H1 (cell line): ENCODE measurements at regions not wholly inside any gene's neighbourhood (a gene's known extent, or its start where the extent isn't known, plus 50 kb on each side); places are given as distances from the start of the nearest gene placed in this dataset.

Source experiments
- CTCF ChIA-PET: fragments of 300-600 bp; sonication (Branson Sonifier 250); formaldehyde crosslinking; loops from one replicate; lab custom pipeline; 2021; ENCODE audit not compliant: partially characterized antibody; lab: Charles Lee
- POLR2A ChIA-PET: fragments of 300-600 bp; sonication (Branson Sonifier 250); formaldehyde crosslinking; loops from one replicate; lab custom pipeline; 2021; ENCODE audit warnings: inconsistent platforms; ENCODE audit not compliant: partially characterized antibody; lab: Charles Lee
- DNase-seq, 2 experiments: peaks; one replicate each; pipeline versions ENCODE4 v3.0.0 to v3.0.0-alpha.2; 2010 to 2022; ENCODE audit warnings: low spot score in 2 of 2, low read depth in 1 of 2, mixed read lengths in 1 of 2
- FAIRE-seq: peaks from 2 replicates; lab custom pipeline; 2011; peaks lifted over from hg19 to GRCh38; lab: Jason Lieb, UNC
- H2AFZ ChIP-seq: 2 replicates; pipeline ENCODE4 v1.8.1; 2012; ENCODE audit warnings: low read length, inconsistent platforms
- H2AK5ac ChIP-seq: 2 replicates; pipeline ENCODE4 v1.6.1; 2013; ENCODE audit warnings: low read depth, low read length
- H2BK120ac ChIP-seq: replicated peaks from 2 replicates; pipeline ENCODE3; 2013; ENCODE audit warnings: low read depth, low read length, inconsistent platforms
- H2BK12ac ChIP-seq: 2 replicates; pipeline ENCODE4 v1.6.1; 2013; ENCODE audit warnings: low read depth, low read length
- H2BK15ac ChIP-seq: 2 replicates; pipeline ENCODE4 v1.6.1; 2013; ENCODE audit warnings: low read length
- H2BK20ac ChIP-seq: 2 replicates; pipeline ENCODE4 v1.6.1; 2013; ENCODE audit warnings: low read length
- H2BK5ac ChIP-seq: 2 replicates; pipeline ENCODE4 v1.6.1; 2013; ENCODE audit warnings: low read depth, low read length
- H3K14ac ChIP-seq: 2 replicates; pipeline ENCODE4 v1.6.1; 2013; ENCODE audit warnings: inconsistent platforms; ENCODE audit not compliant: insufficient read length
- H3K18ac ChIP-seq: 2 replicates; pipeline ENCODE4 v1.6.1; 2013; ENCODE audit warnings: low read length; ENCODE audit errors: extremely low read depth
- H3K23ac ChIP-seq: 2 replicates; pipeline ENCODE4 v1.6.1; 2013; ENCODE audit warnings: inconsistent platforms; ENCODE audit not compliant: insufficient read length
- H3K23me2 ChIP-seq: 2 replicates; pipeline ENCODE4 v1.6.1; 2013; ENCODE audit warnings: low read depth, low read length
- H3K27ac ChIP-seq: 2 replicates; pipeline ENCODE4 v1.6.1; 2011; ENCODE audit warnings: low read depth, low read length, inconsistent platforms
- H3K27me3 ChIP-seq, 4 experiments: replicated peaks in 1 of 4; 1 replicate in 1 of 4; 2 replicates in 3 of 4; pipeline versions ENCODE4 v1.6.1 to v1.8.1; 2011 to 2013; ENCODE audit warnings: low read length in 3 of 4, mild to moderate bottlenecking in 3 of 4, inconsistent platforms in 2 of 4, mixed read lengths in 2 of 4, moderate library complexity in 1 of 4; ENCODE audit not compliant: control insufficient read depth in 3 of 4, insufficient read depth in 3 of 4; ENCODE audit errors: extremely low read depth in 1 of 4
- H3K36me3 ChIP-seq, 4 experiments: 2 replicates each; pipeline versions ENCODE4 v1.6.1 to v1.8.1; 2011 to 2013; ENCODE audit warnings: mild to moderate bottlenecking in 4 of 4, low read length in 3 of 4, moderate library complexity in 2 of 4, control low read depth in 1 of 4, inconsistent platforms in 1 of 4; ENCODE audit not compliant: insufficient read depth in 4 of 4, control insufficient read depth in 2 of 4
- H3K4ac ChIP-seq: replicated peaks from 2 replicates; pipeline ENCODE3; 2013; ENCODE audit warnings: low read length, low read depth, mixed read lengths, inconsistent platforms; ENCODE audit not compliant: insufficient read length
- H3K4me1 ChIP-seq, 4 experiments: replicated peaks in 1 of 4; 1 replicate in 1 of 4; 2 replicates in 3 of 4; pipeline versions ENCODE4 v1.6.1 to v1.8.1; 2011 to 2013; ENCODE audit warnings: low read length in 3 of 4, inconsistent platforms in 2 of 4, mixed read lengths in 1 of 4; ENCODE audit not compliant: insufficient read depth in 4 of 4, control insufficient read depth in 3 of 4
- H3K4me2 ChIP-seq, 2 experiments: 2 replicates each; pipeline versions ENCODE4 v1.6.1 to v1.8.1; 2011 to 2013; ENCODE audit warnings: low read depth in 2 of 2, low read length in 2 of 2, control low read depth in 1 of 2, inconsistent platforms in 1 of 2, mild to moderate bottlenecking in 1 of 2; ENCODE audit not compliant: insufficient read depth in 1 of 2
- H3K4me3 ChIP-seq, 4 experiments: fragments of 200-600, 300-600 bp in 1 of 4; sonication (generic), shearing (Covaris generic), sonication (Bioruptor Twin) in 1 of 4; 2 replicates each; pipeline versions ENCODE4 v1.5.1 to v1.8.1; 2011 to 2016; ENCODE audit warnings: low read length in 4 of 4, low read depth in 3 of 4, control low read depth in 2 of 4, inconsistent platforms in 2 of 4, mild to moderate bottlenecking in 2 of 4, mixed read lengths in 1 of 4, moderate library complexity in 1 of 4; ENCODE audit not compliant: insufficient read depth in 2 of 4; ENCODE audit errors: extremely low read depth in 1 of 4
- H3K56ac ChIP-seq: replicated peaks from 2 replicates; pipeline ENCODE3; 2013; ENCODE audit warnings: low read depth, mild to moderate bottlenecking, mixed read lengths, low read length, inconsistent platforms; ENCODE audit not compliant: insufficient read length
- H3K79me1 ChIP-seq: 2 replicates; pipeline ENCODE4 v1.6.1; 2013; ENCODE audit warnings: low read depth, low read length, control low read depth
- H3K79me2 ChIP-seq, 2 experiments: 2 replicates each; pipeline versions ENCODE4 v1.6.1 to v1.8.1; 2012 to 2013; ENCODE audit warnings: low read length in 2 of 2, mild to moderate bottlenecking in 2 of 2, inconsistent platforms in 1 of 2; ENCODE audit not compliant: insufficient read depth in 2 of 2, control insufficient read depth in 1 of 2
- H3K9ac ChIP-seq, 4 experiments: replicated peaks in 1 of 4; 1 replicate in 1 of 4; 2 replicates in 3 of 4; pipeline versions ENCODE4 v1.6.1 to v1.8.1; 2011 to 2013; ENCODE audit warnings: low read depth in 3 of 4, low read length in 3 of 4, control low read depth in 2 of 4, mild to moderate bottlenecking in 2 of 4, moderate library complexity in 2 of 4, inconsistent platforms in 1 of 4; ENCODE audit errors: extremely low read depth in 1 of 4
- H3K9me3 ChIP-seq, 2 experiments: 2 replicates each; pipeline versions ENCODE4 v1.6.1 to v1.8.1; 2012 to 2013; ENCODE audit warnings: mild to moderate bottlenecking in 2 of 2, moderate library complexity in 2 of 2, control low read depth in 1 of 2, inconsistent platforms in 1 of 2, low read depth in 1 of 2, low read length in 1 of 2, mixed read lengths in 1 of 2; ENCODE audit not compliant: insufficient read depth in 2 of 2
- H4K20me1 ChIP-seq, 2 experiments: replicated peaks in 1 of 2; 2 replicates each; pipeline versions ENCODE3 to v1.8.1; 2011 to 2013; ENCODE audit warnings: inconsistent platforms in 2 of 2, low read length in 2 of 2, mild to moderate bottlenecking in 1 of 2; ENCODE audit not compliant: insufficient read depth in 2 of 2, control insufficient read depth in 1 of 2
- H4K5ac ChIP-seq: 2 replicates; pipeline ENCODE4 v1.6.1; 2013; ENCODE audit warnings: low read length, low read depth, mixed read lengths, inconsistent platforms; ENCODE audit not compliant: insufficient read length
- H4K8ac ChIP-seq: 2 replicates; pipeline ENCODE4 v1.8.0; 2013; ENCODE audit warnings: mild to moderate bottlenecking, moderate library complexity, low read length, inconsistent platforms; ENCODE audit not compliant: insufficient read depth; ENCODE audit errors: extremely low read depth
- H4K91ac ChIP-seq: replicated peaks from 2 replicates; pipeline ENCODE3; 2013; ENCODE audit warnings: low read length, mixed read lengths, inconsistent platforms; ENCODE audit not compliant: insufficient read length
- ATF3 ChIP-seq: IDR thresholded peaks from 2 replicates; pipeline ENCODE4 v1.6.1; 2011; ENCODE audit warnings: low read depth, mild to moderate bottlenecking, low read length; ENCODE audit not compliant: insufficient read depth
- BRCA1 ChIP-seq: IDR thresholded peaks from 2 replicates; pipeline ENCODE4 v1.6.1; 2012; ENCODE audit warnings: low read depth, low read length, improper control_type of control experiment
- CREB1 ChIP-seq: IDR thresholded peaks from 2 replicates; pipeline ENCODE4 v1.6.1; 2012; ENCODE audit warnings: inconsistent platforms
- EZH2 ChIP-seq: fragments of 200-600 bp; sonication (generic); IDR thresholded peaks from 2 replicates; pipeline ENCODE4 v1.7.1; 2012; ENCODE audit warnings: low read depth, mild to moderate bottlenecking, moderate library complexity, low read length, inconsistent platforms; ENCODE audit not compliant: severe bottlenecking
- GTF2F1 ChIP-seq: IDR thresholded peaks from 2 replicates; pipeline ENCODE4 v1.6.1; 2012; ENCODE audit warnings: low read depth, low read length, improper control_type of control experiment, borderline replicate concordance
- KDM4A ChIP-seq: IDR thresholded peaks from one replicate; pipeline ENCODE4 v1.7.1; 2012; ENCODE audit warnings: low read depth, mild to moderate bottlenecking, moderate library complexity, low read length, inconsistent platforms; ENCODE audit not compliant: severe bottlenecking
- MAFK ChIP-seq: IDR thresholded peaks from 2 replicates; pipeline ENCODE4 v1.6.1; 2012; ENCODE audit warnings: low read depth, mild to moderate bottlenecking, improper control_type of control experiment, low read length
- NANOG ChIP-seq: IDR thresholded peaks from 2 replicates; pipeline ENCODE4 v1.6.1; 2011; ENCODE audit warnings: low read length, low read depth, mild to moderate bottlenecking, inconsistent platforms; ENCODE audit not compliant: insufficient read depth, poor library complexity, severe bottlenecking
- NRF1 ChIP-seq: IDR thresholded peaks from 2 replicates; pipeline ENCODE4 v1.6.1; 2011; ENCODE audit warnings: mild to moderate bottlenecking, low read depth, low read length, improper control_type of control experiment
- POLR2AphosphoS5 ChIP-seq: IDR thresholded peaks from 2 replicates; pipeline ENCODE4 v1.6.1; 2011; ENCODE audit warnings: low read depth, low read length
- SIRT6 ChIP-seq: IDR thresholded peaks from one replicate; pipeline ENCODE4 v1.7.1; 2012; ENCODE audit warnings: low read length, inconsistent platforms
- SIX5 ChIP-seq: IDR thresholded peaks from 2 replicates; pipeline ENCODE4 v1.6.1; 2011; ENCODE audit warnings: mild to moderate bottlenecking, low read depth, low read length
- SP1 ChIP-seq: IDR thresholded peaks from 2 replicates; pipeline ENCODE4 v1.6.1; 2011; ENCODE audit warnings: low read depth, low read length
- TAF7 ChIP-seq: optimal IDR thresholded peaks from 2 replicates; pipeline ENCODE3; 2011; ENCODE audit warnings: low read depth, mild to moderate bottlenecking, inconsistent platforms, low read length, moderate library complexity, borderline replicate concordance
- ZNF274 ChIP-seq: IDR thresholded peaks from 2 replicates; pipeline ENCODE4 v1.7.0; 2012; ENCODE audit warnings: low read length, borderline replicate concordance; ENCODE audit errors: extremely low read depth
- WGBS, 2 experiments: shearing (Covaris generic) in 1 of 2; methylation state at CpG; one replicate each; pipeline versions ENCODE4 v1.1.6 to v1.1.7; 2013 to 2015; ENCODE audit warnings: low lambda C conversion rate in 2 of 2, mixed read lengths in 2 of 2, inconsistent platforms in 1 of 2, low coverage in 1 of 2, missing lambda C conversion rate in 1 of 2; ENCODE audit not compliant: insufficient replicate concordance in 2 of 2, insufficient coverage in 1 of 2, insufficient read length in 1 of 2; ENCODE audit errors: extremely low coverage in 1 of 2, missing lambda C conversion rate in 1 of 2; 5-methylcytosine and 5-hydroxymethylcytosine counted together
- TF ChIP-seq, protein P1 (sequence below): IDR thresholded peaks from 2 replicates; pipeline ENCODE4 v1.6.1; 2012; ENCODE audit warnings: inconsistent platforms

GRCh38 chr3:166322391-166322790 lies 485.2 kb upstream of the BCHE start:
- DNase-seq, result no peak
- Histone ChIP-seq H3K36me3 (no peaks in the 10 kb centered on the region), H3K9ac (no peak overlapping the region), H3K4me1 (no peaks in the 10 kb centered on the region), H2BK15ac (no peak overlapping the region), H3K9me3 (no peaks in the 10 kb centered on the region), H2BK20ac (no peak overlapping the region), H3K27ac (no peak overlapping the region), H3K4ac (no peak overlapping the region), H4K91ac (no peak overlapping the region), H3K18ac (no peak overlapping the region), H3K23ac (no peak overlapping the region), H3K14ac (no peak overlapping the region), H3K27me3 (no peaks in the 10 kb centered on the region), H3K4me3 (no peak overlapping the region), H3K23me2 (no peaks in the 10 kb centered on the region), H2AFZ (no peak overlapping the region), H2BK5ac (no peak overlapping the region), H3K79me1 (no peaks in the 10 kb centered on the region), H3K4me2 (no peak overlapping the region), H3K56ac (no peak overlapping the region), H4K20me1 (no peaks in the 10 kb centered on the region), H4K5ac (no peak overlapping the region), H2AK5ac (no peak overlapping the region), H2BK12ac (no peak overlapping the region), H3K79me2 (no peaks in the 10 kb centered on the region), H2BK120ac (no peak overlapping the region), H4K8ac (no peak overlapping the region)
- 95% methylated on average over 1 of the region's 1 CpG; no CpG with 5 or more reads in 1 of the 2 experiments for WGBS, 2 experiments
- ChIA-PET CTCF (no interaction called here), POLR2A (no interaction called here)
- no peak for FAIRE-seq
- TF ChIP-seq NANOG (no peak), NRF1 (no peak), SIRT6 (no peak), CREB1 (no peak), ZNF274 (no peak), EZH2 (no peak), KDM4A (no peak), POLR2AphosphoS5 (no peak), ATF3 (no peak), TAF7 (no peak), SP1 (no peak), MAFK (no peak), BRCA1 (no peak), GTF2F1 (no peak), SIX5 (no peak)
- TF ChIP-seq, protein P1, sequence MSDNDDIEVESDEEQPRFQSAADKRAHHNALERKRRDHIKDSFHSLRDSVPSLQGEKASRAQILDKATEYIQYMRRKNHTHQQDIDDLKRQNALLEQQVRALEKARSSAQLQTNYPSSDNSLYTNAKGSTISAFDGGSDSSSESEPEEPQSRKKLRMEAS, result no peak
